ENCODE measurements at regions not wholly inside any gene's neighbourhood (a gene's known extent, or its start where the extent isn't known, plus 50 kb on each side); places are given as distances from the start of the nearest gene placed in this dataset.
"Not testable (repeated sequence)": the region's sequence is repeated elsewhere in the genome, so short reads cannot be mapped to it uniquely, and the experiment has no call there.

DNA sequence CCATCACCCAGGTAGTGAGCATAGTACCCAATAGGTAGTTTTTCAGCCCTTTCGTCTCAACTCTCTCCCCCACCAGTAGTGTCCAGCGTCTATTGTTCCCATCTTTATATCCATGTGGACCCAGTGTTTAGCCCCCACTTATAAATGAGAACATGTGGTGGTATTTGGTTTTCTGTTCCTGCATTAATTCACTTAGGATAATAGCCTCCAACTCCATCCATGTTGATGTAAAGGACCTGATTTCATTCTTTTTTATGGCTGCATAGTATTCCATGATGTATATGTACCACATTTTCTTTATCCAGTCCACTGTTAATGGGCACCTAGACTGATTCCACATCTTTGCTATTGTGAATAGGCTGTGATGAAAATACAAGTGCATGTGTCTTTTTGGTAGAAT, 51.3 kb downstream of the NACA2 start:
- DNase-seq; H3K27me3 Mint-ChIP-seq (ENCODE audit: low read depth in 3 of 3); H3K27ac Mint-ChIP-seq; H3K4me1 Mint-ChIP-seq; H3K36me3 Mint-ChIP-seq; H3K4me3 Mint-ChIP-seq; H3K9me3 Mint-ChIP-seq: not testable (repeated sequence)

DNA sequence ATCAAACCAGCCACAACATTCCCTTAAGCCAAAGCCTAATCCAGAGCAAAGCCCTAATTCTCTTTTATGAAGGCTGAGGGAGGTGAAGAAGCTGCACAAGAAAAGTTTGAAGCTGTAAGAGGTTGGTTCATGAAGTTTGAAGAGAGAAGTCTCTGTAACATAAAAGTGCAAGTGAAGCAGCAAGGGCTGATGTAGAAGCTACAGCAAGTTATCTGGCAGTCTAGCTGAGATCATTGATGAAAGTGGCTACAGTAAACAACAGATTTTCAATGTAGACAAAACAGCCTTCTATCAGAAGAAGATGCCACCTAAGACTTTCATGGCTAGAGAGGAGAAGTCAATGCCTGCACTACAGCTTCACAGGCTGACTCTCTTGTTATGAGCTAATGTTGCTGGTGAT, 52.5 kb downstream of the NACA2 start:
- no peak overlapping the region for H3K27ac Mint-ChIP-seq
- H3K4me1 Mint-ChIP-seq = peaks cover 3 to 5% of the 10 kb centered on the region in 2 donors
- no peaks in the 10 kb centered on the region for H3K36me3 Mint-ChIP-seq
- DNase-seq = no peak
- peaks cover 0 to 5% (median 0%) of the 10 kb centered on the region in 3 donors for H3K27me3 Mint-ChIP-seq (ENCODE audit: low read depth in 3 of 3)
- H3K4me3 Mint-ChIP-seq = no peak overlapping the region
- H3K9me3 Mint-ChIP-seq = peaks cover 0 to 7% (median 0%) of the 10 kb centered on the region in 6 donors

DNA sequence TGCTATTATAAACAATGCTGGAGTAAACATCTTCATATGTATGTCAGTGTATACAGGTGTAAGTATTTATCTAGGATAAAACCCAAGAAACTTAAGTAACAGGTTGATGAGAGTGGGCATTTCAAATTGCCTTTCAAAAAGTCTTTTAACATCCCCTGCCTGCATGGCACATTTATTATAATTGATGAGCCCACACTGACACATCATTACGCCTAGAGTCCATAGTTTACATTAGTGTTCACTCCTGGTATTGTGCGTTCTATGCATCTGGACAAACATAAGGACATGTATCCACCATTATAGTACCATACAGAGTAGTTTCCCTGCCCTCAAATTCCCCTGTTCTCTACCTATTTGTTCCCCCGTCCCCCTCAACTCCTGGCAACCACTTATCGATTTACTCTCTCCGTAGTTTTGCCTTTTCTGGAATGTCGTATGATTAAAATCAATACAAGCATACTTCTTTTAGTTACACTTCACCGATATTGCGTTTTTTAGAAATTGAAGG, 53.7 kb downstream of the NACA2 start:
- H3K4me3 Mint-ChIP-seq = no peak overlapping the region
- H3K9me3 Mint-ChIP-seq = peaks cover 0 to 7% (median 0%) of the 10 kb centered on the region in 6 donors

DNA sequence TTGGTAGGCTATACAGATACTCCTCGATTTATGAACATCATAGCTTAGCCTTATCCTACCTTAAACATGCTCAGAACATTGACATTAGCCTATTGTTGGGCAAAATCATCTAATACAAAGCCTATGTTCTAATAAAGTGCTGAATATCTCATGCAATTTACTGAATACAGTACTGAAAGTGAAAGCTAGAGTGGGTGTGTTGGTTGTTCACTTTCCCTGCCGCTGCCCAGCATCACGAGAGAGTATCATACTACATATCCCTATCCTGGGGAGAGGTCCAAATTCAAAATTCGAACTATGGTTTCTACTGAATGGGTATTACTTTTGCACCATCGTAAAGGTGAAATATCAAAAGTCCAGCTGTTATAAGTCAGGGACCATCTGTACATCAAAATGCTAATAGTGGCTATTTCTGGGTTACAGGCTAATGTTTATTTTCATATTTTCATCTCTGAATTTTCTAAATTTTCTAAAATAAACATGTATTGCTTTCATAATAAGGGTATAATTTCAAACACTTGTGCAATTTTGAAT, 54.5 kb downstream of the NACA2 start:
- H3K4me1 Mint-ChIP-seq = peaks cover 3 to 5% of the 10 kb centered on the region in 2 donors
- peaks cover 0 to 5% (median 1%) of the 10 kb centered on the region in 3 donors for H3K27me3 Mint-ChIP-seq (ENCODE audit: low read depth in 3 of 3)
- H3K4me3 Mint-ChIP-seq = peak overlapping the region in 2 of 5 donors; percentile 46 to 56
- no peak overlapping the region for H3K27ac Mint-ChIP-seq
- peaks cover 0 to 6% (median 0%) of the 10 kb centered on the region in 6 donors for H3K9me3 Mint-ChIP-seq
- no peak for DNase-seq
- H3K36me3 Mint-ChIP-seq = no peaks in the 10 kb centered on the region

More for the DNA sequence above, 53.7 kb downstream of the NACA2 start:
- Mint-ChIP-seq H3K36me3 (no peaks in the 10 kb centered on the region), H3K27me3 (ENCODE audit: low read depth in 3 of 3) (peaks cover 0 to 5% (median 0%) of the 10 kb centered on the region in 3 donors), H3K27ac (no peak overlapping the region), H3K4me1 (peaks cover 3 to 5% of the 10 kb centered on the region in 2 donors)
- DNase-seq = no peak
